ENCODE measurements at regions not wholly inside any gene's neighbourhood (a gene's known extent, or its start where the extent isn't known, plus 50 kb on each side); places are given as distances from the start of the nearest gene placed in this dataset.
"Not testable (repeated sequence)": the region's sequence is repeated elsewhere in the genome, so short reads cannot be mapped to it uniquely, and the experiment has no call there.

- DNase-seq: no peak
These were observed 66.3 kb upstream of the UFM1 start for GRCh38 chr13:38283346-38283745.

GRCh38 chr13:38265132-38265497, 84.5 kb upstream of the UFM1 start:
- no peak for DNase-seq

- DNase-seq: no peak
These were observed 85.1 kb upstream of the UFM1 start for GRCh38 chr13:38264363-38265131.

- no peak for DNase-seq
These were observed 87.4 kb upstream of the UFM1 start for GRCh38 chr13:38262211-38262610.

- DNase-seq: no peak
These were observed 94.1 kb upstream of the UFM1 start for GRCh38 chr13:38255600-38255999.

- DNase-seq: no peak
These were observed 109.8 kb upstream of the UFM1 start for GRCh38 chr13:38239874-38240273.

GRCh38 chr13:38228322-38228721, 121.3 kb upstream of the UFM1 start:
- DNase-seq: no peak

GRCh38 chr13:38226496-38226895, 123.2 kb upstream of the UFM1 start:
- no peak for DNase-seq

GRCh38 chr13:38223089-38223488, 126.6 kb upstream of the UFM1 start:
- DNase-seq: no peak

GRCh38 chr13:38221120-38221519, 128.5 kb upstream of the UFM1 start:
- not testable (repeated sequence) for DNase-seq

GRCh38 chr13:38216181-38216580, 133.5 kb upstream of the UFM1 start:
- DNase-seq: no peak

GRCh38 chr13:38213314-38213713, 136.3 kb upstream of the UFM1 start:
- DNase-seq: no peak

GRCh38 chr13:38210928-38211596, 138.6 kb upstream of the UFM1 start:
- no peak for DNase-seq

GRCh38 chr13:38204556-38204955, 145.1 kb upstream of the UFM1 start:
- DNase-seq: no peak

GRCh38 chr13:38202740-38203139, 146.9 kb upstream of the UFM1 start:
- DNase-seq: no peak

GRCh38 chr13:38191016-38191415, 158.6 kb upstream of the UFM1 start:
- no peak for DNase-seq

GRCh38 chr13:38180670-38181069, 169.0 kb upstream of the UFM1 start:
- no peak for DNase-seq

- no peak for DNase-seq
These were observed 169.5 kb upstream of the UFM1 start for GRCh38 chr13:38180126-38180525.

- DNase-seq: no peak
These were observed 173.0 kb upstream of the UFM1 start for GRCh38 chr13:38176664-38177063.

GRCh38 chr13:38173403-38173802, 176.2 kb upstream of the UFM1 start:
- DNase-seq: no peak

- no peak for DNase-seq
These were observed 182.4 kb upstream of the UFM1 start for GRCh38 chr13:38167164-38167822.

- no peak for DNase-seq
These were observed 183.5 kb upstream of the UFM1 start for GRCh38 chr13:38166116-38166515.

- no peak for DNase-seq
These were observed 189.5 kb upstream of the UFM1 start for GRCh38 chr13:38160131-38160530.

GRCh38 chr13:38159710-38160109, 189.9 kb upstream of the UFM1 start:
- no peak for DNase-seq
